HL-60 (cell line): ENCODE measurements at regions not wholly inside any gene's neighbourhood (a gene's known extent, or its start where the extent isn't known, plus 50 kb on each side); places are given as distances from the start of the nearest gene placed in this dataset.

Experiments used
- GABPA ChIP-seq: IDR thresholded peaks from 2 replicates; pipeline ENCODE4 v1.6.1; 2012; ENCODE audit warnings: low read depth
- POLR2AphosphoS5 ChIP-seq: IDR thresholded peaks from 2 replicates; pipeline ENCODE4 v1.6.1; 2012; ENCODE audit warnings: low read depth
- SPI1 ChIP-seq: IDR thresholded peaks from 2 replicates; pipeline ENCODE4 v1.6.1; 2012; ENCODE audit warnings: low read depth, mild to moderate bottlenecking, borderline replicate concordance
- TF ChIP-seq, protein P1 (sequence below): IDR thresholded peaks from one replicate; pipeline ENCODE4 v1.5.1; 2011; ENCODE audit warnings: low read length, control low read depth, inconsistent platforms; ENCODE audit not compliant: insufficient read depth
- TF ChIP-seq, protein P2 (sequence below): IDR thresholded peaks from 2 replicates; pipeline ENCODE4 v1.6.1; 2012; ENCODE audit warnings: low read depth; ENCODE audit not compliant: insufficient replicate concordance

DNA sequence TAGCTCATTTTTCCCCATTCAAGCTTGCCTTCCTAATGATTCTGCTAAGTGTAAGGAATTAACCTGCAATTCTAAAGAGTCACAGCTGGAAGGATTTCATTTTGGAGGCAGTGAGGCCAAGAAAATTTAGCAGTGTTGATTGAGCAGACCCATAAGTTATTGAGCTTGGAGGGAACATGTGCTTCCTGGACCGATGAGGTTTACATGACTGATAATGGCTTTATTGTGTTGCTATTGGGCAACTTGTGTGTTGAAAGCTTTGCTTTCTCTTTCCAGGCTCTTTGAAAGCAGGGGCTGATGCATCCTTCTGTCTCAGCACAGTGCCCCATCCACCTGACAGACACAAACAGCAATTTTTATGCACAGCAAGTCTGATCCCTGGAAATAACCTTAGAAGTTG is 398.9 kb upstream of the PCSK5 start:
- TF ChIP-seq, protein P1, sequence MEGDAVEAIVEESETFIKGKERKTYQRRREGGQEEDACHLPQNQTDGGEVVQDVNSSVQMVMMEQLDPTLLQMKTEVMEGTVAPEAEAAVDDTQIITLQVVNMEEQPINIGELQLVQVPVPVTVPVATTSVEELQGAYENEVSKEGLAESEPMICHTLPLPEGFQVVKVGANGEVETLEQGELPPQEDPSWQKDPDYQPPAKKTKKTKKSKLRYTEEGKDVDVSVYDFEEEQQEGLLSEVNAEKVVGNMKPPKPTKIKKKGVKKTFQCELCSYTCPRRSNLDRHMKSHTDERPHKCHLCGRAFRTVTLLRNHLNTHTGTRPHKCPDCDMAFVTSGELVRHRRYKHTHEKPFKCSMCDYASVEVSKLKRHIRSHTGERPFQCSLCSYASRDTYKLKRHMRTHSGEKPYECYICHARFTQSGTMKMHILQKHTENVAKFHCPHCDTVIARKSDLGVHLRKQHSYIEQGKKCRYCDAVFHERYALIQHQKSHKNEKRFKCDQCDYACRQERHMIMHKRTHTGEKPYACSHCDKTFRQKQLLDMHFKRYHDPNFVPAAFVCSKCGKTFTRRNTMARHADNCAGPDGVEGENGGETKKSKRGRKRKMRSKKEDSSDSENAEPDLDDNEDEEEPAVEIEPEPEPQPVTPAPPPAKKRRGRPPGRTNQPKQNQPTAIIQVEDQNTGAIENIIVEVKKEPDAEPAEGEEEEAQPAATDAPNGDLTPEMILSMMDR = no peak
- no peak for TF ChIP-seq POLR2AphosphoS5
- TF ChIP-seq, protein P2, sequence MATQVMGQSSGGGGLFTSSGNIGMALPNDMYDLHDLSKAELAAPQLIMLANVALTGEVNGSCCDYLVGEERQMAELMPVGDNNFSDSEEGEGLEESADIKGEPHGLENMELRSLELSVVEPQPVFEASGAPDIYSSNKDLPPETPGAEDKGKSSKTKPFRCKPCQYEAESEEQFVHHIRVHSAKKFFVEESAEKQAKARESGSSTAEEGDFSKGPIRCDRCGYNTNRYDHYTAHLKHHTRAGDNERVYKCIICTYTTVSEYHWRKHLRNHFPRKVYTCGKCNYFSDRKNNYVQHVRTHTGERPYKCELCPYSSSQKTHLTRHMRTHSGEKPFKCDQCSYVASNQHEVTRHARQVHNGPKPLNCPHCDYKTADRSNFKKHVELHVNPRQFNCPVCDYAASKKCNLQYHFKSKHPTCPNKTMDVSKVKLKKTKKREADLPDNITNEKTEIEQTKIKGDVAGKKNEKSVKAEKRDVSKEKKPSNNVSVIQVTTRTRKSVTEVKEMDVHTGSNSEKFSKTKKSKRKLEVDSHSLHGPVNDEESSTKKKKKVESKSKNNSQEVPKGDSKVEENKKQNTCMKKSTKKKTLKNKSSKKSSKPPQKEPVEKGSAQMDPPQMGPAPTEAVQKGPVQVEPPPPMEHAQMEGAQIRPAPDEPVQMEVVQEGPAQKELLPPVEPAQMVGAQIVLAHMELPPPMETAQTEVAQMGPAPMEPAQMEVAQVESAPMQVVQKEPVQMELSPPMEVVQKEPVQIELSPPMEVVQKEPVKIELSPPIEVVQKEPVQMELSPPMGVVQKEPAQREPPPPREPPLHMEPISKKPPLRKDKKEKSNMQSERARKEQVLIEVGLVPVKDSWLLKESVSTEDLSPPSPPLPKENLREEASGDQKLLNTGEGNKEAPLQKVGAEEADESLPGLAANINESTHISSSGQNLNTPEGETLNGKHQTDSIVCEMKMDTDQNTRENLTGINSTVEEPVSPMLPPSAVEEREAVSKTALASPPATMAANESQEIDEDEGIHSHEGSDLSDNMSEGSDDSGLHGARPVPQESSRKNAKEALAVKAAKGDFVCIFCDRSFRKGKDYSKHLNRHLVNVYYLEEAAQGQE = no peak
- no peak for TF ChIP-seq GABPA
- TF ChIP-seq SPI1 = no peak
